Transverse colon (tissue), 4 donors: ENCODE measurements at regions not wholly inside any gene's neighbourhood (a gene's known extent, or its start where the extent isn't known, plus 50 kb on each side); places are given as distances from the start of the nearest gene placed in this dataset.

Source experiments
- POLR2AphosphoS5 ChIP-seq, 3 donors: sonication (generic); formaldehyde crosslinking; IDR thresholded peaks; one replicate each; pipeline ENCODE4 v1.6.1; 2016; ENCODE audit warnings: antibody characterized with exemption in 3 of 3
- TF ChIP-seq, protein P1 (sequence below), 5 experiments: fragments of 200-600 bp in 3 of 5; fragments of 450-650 bp in 2 of 5; sonication (generic) in 3 of 5; IDR thresholded peaks; 1 replicate in 2 of 5; 2 replicates in 3 of 5; pipeline ENCODE4 v1.5.1; 2016 to 2017; ENCODE audit warnings: antibody characterized with exemption in 5 of 5, inconsistent platforms in 3 of 5, mild to moderate bottlenecking in 2 of 5, moderate library complexity in 1 of 5

GRCh38 chr13:40058757-40059236 lies 403.3 kb downstream of the COG6 start:
- TF ChIP-seq POLR2AphosphoS5 (IDR thresholded peaks at IDR 0.05) = no peak
- TF ChIP-seq, protein P1, sequence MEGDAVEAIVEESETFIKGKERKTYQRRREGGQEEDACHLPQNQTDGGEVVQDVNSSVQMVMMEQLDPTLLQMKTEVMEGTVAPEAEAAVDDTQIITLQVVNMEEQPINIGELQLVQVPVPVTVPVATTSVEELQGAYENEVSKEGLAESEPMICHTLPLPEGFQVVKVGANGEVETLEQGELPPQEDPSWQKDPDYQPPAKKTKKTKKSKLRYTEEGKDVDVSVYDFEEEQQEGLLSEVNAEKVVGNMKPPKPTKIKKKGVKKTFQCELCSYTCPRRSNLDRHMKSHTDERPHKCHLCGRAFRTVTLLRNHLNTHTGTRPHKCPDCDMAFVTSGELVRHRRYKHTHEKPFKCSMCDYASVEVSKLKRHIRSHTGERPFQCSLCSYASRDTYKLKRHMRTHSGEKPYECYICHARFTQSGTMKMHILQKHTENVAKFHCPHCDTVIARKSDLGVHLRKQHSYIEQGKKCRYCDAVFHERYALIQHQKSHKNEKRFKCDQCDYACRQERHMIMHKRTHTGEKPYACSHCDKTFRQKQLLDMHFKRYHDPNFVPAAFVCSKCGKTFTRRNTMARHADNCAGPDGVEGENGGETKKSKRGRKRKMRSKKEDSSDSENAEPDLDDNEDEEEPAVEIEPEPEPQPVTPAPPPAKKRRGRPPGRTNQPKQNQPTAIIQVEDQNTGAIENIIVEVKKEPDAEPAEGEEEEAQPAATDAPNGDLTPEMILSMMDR (IDR thresholded peaks at IDR 0.05) = no peak
